Vagina (tissue), 2 donors: ENCODE measurements at regions not wholly inside any gene's neighbourhood (a gene's known extent, or its start where the extent isn't known, plus 50 kb on each side); places are given as distances from the start of the nearest gene placed in this dataset.

ENCODE experiments used
- POLR2A ChIP-seq, 2 donors: fragments of 450-650 bp; IDR thresholded peaks; one replicate each; pipeline ENCODE4 v1.6.1; 2017; ENCODE audit warnings: antibody characterized with exemption in 2 of 2, mild to moderate bottlenecking in 2 of 2, moderate library complexity in 2 of 2
- POLR2AphosphoS5 ChIP-seq, 2 donors: sonication (generic); formaldehyde crosslinking; IDR thresholded peaks; one replicate each; pipeline ENCODE4 v1.9.0; 2017; ENCODE audit warnings: antibody characterized with exemption in 2 of 2, mild to moderate bottlenecking in 2 of 2, low read depth in 1 of 2; ENCODE audit not compliant: insufficient read depth in 1 of 2
- TF ChIP-seq, protein P1 (sequence below), 3 experiments: fragments of 450-650 bp in 2 of 3; fragments of 200-600 bp in 1 of 3; sonication (generic) in 1 of 3; IDR thresholded peaks; one replicate each; pipeline ENCODE4 v1.5.1; 2017 to 2019; ENCODE audit warnings: antibody characterized with exemption in 3 of 3, mild to moderate bottlenecking in 2 of 3, moderate library complexity in 2 of 3

GRCh38 chr14:98501335-98501734 is 770.7 kb downstream of the BCL11B start:
- no peak for TF ChIP-seq POLR2A (IDR thresholded peaks at IDR 0.05)
- TF ChIP-seq, protein P1, sequence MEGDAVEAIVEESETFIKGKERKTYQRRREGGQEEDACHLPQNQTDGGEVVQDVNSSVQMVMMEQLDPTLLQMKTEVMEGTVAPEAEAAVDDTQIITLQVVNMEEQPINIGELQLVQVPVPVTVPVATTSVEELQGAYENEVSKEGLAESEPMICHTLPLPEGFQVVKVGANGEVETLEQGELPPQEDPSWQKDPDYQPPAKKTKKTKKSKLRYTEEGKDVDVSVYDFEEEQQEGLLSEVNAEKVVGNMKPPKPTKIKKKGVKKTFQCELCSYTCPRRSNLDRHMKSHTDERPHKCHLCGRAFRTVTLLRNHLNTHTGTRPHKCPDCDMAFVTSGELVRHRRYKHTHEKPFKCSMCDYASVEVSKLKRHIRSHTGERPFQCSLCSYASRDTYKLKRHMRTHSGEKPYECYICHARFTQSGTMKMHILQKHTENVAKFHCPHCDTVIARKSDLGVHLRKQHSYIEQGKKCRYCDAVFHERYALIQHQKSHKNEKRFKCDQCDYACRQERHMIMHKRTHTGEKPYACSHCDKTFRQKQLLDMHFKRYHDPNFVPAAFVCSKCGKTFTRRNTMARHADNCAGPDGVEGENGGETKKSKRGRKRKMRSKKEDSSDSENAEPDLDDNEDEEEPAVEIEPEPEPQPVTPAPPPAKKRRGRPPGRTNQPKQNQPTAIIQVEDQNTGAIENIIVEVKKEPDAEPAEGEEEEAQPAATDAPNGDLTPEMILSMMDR (IDR thresholded peaks at IDR 0.05) = no peak
- peak in 1 of 2 donors; percentile 42 for TF ChIP-seq POLR2AphosphoS5 (IDR thresholded peaks at IDR 0.05; ENCODE audit: insufficient read depth in 1 of 2, low read depth in 1 of 2)
